ENCODE measurements at regions not wholly inside any gene's neighbourhood (a gene's known extent, or its start where the extent isn't known, plus 50 kb on each side); places are given as distances from the start of the nearest gene placed in this dataset.

DNA sequence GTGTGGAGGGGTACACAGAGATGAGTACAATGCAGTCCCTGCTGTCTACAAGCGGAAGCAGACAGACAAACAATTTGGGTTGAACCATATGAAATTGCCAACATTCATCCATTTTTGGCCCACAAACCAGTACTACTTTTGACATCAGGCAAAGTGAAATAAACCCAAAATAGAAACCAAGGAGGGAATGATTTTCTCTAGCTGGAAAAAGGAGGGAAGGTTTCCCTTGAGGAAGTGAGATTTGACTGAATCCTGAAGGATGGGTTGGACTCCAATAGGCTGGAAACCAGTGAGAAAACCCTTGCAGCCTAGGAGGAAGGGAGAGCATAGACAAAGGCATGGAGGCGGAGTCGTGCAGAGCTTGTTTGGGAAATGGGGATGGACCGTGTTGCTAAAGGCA is 63.5 kb upstream of the PJA1 start:
- Histone ChIP-seq H3K9me3 (ENCODE audit: control insufficient read depth, low read depth, low read length) (peaks cover 6% of the 10 kb centered on the region), H3K4me1 (ENCODE audit: insufficient read depth, low read length) (no peaks in the 10 kb centered on the region), H3T11ph (ENCODE audit: low read length) (no peak overlapping the region), H3K56ac (ENCODE audit: insufficient read length, low read depth, low read length) (no peak overlapping the region), H2AFZ (ENCODE audit: low read length) (no peak overlapping the region), H2BK12ac (ENCODE audit: insufficient read length, low read depth, low read length) (no peak overlapping the region), H3K14ac (ENCODE audit: insufficient read depth, low read length) (no peak overlapping the region), H2BK120ac (ENCODE audit: low read depth, low read length, poor library complexity, severe bottlenecking) (no peak overlapping the region), H3K4me2 (ENCODE audit: insufficient read depth, insufficient read length, low read length) (no peak overlapping the region), H4K8ac (replicated peaks; ENCODE audit: insufficient read length, low read depth, low read length) (no peak overlapping the region), H3K23ac (ENCODE audit: insufficient read length, low read depth, low read length) (no peak overlapping the region), H3K79me1 (ENCODE audit: insufficient read depth, low read depth, low read length, poor library complexity, severe bottlenecking) (no peaks in the 10 kb centered on the region), H3K27ac (ENCODE audit: insufficient read length, low read depth, low read length) (no peak overlapping the region), H2BK20ac (ENCODE audit: low read depth, low read length, poor library complexity, severe bottlenecking) (no peak overlapping the region), H3K27me3 (ENCODE audit: insufficient read depth, low read length) (peaks cover 10% of the 10 kb centered on the region), H3K9ac (ENCODE audit: extremely low read depth, insufficient read length, low read length) (no peak overlapping the region), H2BK15ac (ENCODE audit: low read depth, low read length) (no peak overlapping the region), H2BK5ac (ENCODE audit: insufficient read length, low read length) (no peak overlapping the region), H4K91ac (ENCODE audit: insufficient read length, low read depth, low read length) (no peak overlapping the region), H3K18ac (ENCODE audit: insufficient read length, low read depth, low read length) (no peak overlapping the region), H3K4ac (ENCODE audit: low read depth, low read length) (no peak overlapping the region), H4K5ac (ENCODE audit: insufficient read length, low read depth, low read length) (no peak overlapping the region), H3K23me2 (ENCODE audit: insufficient read length, low read depth, low read length, poor library complexity, severe bottlenecking) (no peaks in the 10 kb centered on the region), H3K79me2 (ENCODE audit: insufficient read depth, low read length) (no peaks in the 10 kb centered on the region), H2AK5ac (ENCODE audit: insufficient read length, low read length) (no peak overlapping the region), H4K20me1 (ENCODE audit: control insufficient read depth, insufficient read depth, insufficient read length) (no peaks in the 10 kb centered on the region)
- Mint-ChIP-seq H3K9me3 (peaks cover 59% of the 10 kb centered on the region in 2 experiments), H3K27ac (no peak overlapping the region), H3K36me3 (ENCODE audit: insufficient read depth in 1 of 3, low read depth in 3 of 3) (no peaks in the 10 kb centered on the region; a peak in 1 of 7 replicates), H3K4me3 (no peak overlapping the region), H3K4me1 (peaks cover 0 to 4% of the 10 kb centered on the region in 2 experiments; a peak in 2 of 4 replicates), H3K27me3 (ENCODE audit: low read depth) (peaks cover 100% of the 10 kb centered on the region)
- TF ChIP-seq, protein P1, sequence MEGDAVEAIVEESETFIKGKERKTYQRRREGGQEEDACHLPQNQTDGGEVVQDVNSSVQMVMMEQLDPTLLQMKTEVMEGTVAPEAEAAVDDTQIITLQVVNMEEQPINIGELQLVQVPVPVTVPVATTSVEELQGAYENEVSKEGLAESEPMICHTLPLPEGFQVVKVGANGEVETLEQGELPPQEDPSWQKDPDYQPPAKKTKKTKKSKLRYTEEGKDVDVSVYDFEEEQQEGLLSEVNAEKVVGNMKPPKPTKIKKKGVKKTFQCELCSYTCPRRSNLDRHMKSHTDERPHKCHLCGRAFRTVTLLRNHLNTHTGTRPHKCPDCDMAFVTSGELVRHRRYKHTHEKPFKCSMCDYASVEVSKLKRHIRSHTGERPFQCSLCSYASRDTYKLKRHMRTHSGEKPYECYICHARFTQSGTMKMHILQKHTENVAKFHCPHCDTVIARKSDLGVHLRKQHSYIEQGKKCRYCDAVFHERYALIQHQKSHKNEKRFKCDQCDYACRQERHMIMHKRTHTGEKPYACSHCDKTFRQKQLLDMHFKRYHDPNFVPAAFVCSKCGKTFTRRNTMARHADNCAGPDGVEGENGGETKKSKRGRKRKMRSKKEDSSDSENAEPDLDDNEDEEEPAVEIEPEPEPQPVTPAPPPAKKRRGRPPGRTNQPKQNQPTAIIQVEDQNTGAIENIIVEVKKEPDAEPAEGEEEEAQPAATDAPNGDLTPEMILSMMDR (conservative IDR thresholded peaks at IDR 0.05) = no peak
- DNase-seq = no peak
- WGBS (ENCODE audit: extremely low coverage, insufficient read length, low lambda C conversion rate) = no CpG with 5 or more reads among the region's 4 CpGs
